ENCODE measurements at regions not wholly inside any gene's neighbourhood (a gene's known extent, or its start where the extent isn't known, plus 50 kb on each side); places are given as distances from the start of the nearest gene placed in this dataset.

GRCh38 chr7:91671245-91671644, 209.3 kb downstream of the MTERF1 start:
- H3K4me3 ChIP-seq (ENCODE audit: low read length), result no peak overlapping the region
- no peak overlapping the region for H3K4me2 ChIP-seq (ENCODE audit: low read length)
- no peak for TF ChIP-seq POLR2AphosphoS5 (IDR thresholded peaks at IDR 0.05)
- no peak for TF ChIP-seq TAF1 (IDR thresholded peaks at IDR 0.05; ENCODE audit: low read depth)
- TF ChIP-seq RAD21 (conservative IDR thresholded peaks at IDR 0.05), result no peak
- TF ChIP-seq EZH2 (IDR thresholded peaks at IDR 0.05; ENCODE audit: borderline replicate concordance, insufficient read depth, low read length, poor library complexity, severe bottlenecking), result no peak
- TF ChIP-seq SMC3 (conservative IDR thresholded peaks at IDR 0.05; ENCODE audit: poor library complexity), result no peak
- TF ChIP-seq REST (IDR thresholded peaks at IDR 0.05; ENCODE audit: borderline replicate concordance), result no peak
- no peak for TF ChIP-seq MXI1 (conservative IDR thresholded peaks at IDR 0.05; ENCODE audit: poor library complexity, severe bottlenecking)
- no peak for TF ChIP-seq EP300 (conservative IDR thresholded peaks at IDR 0.05; ENCODE audit: poor library complexity, severe bottlenecking)
- no peak for TF ChIP-seq CTCF (IDR thresholded peaks at IDR 0.05; ENCODE audit: poor library complexity, severe bottlenecking)
- H2AFZ ChIP-seq (ENCODE audit: low read depth, low read length), result no peak overlapping the region
- no peak overlapping the region for H3K27ac ChIP-seq (ENCODE audit: low read length)
- no peaks in the 10 kb centered on the region for H4K20me1 ChIP-seq (ENCODE audit: insufficient read depth)
- no peaks in the 10 kb centered on the region for H3F3A ChIP-seq (ENCODE audit: insufficient read depth, low read length, poor library complexity, severe bottlenecking)
- no peaks in the 10 kb centered on the region for H3K79me2 ChIP-seq (replicated peaks; ENCODE audit: insufficient read depth, low read length)
- no peaks in the 10 kb centered on the region for H3K9me2 ChIP-seq (ENCODE audit: insufficient read depth, low read length)
- no peak overlapping the region for H3K9ac ChIP-seq (ENCODE audit: low read length)
- no peaks in the 10 kb centered on the region for H3K27me3 ChIP-seq (ENCODE audit: insufficient read depth, low read depth, low read length)
- no peaks in the 10 kb centered on the region for H3K36me3 ChIP-seq (ENCODE audit: insufficient read depth, low read length)
- no peaks in the 10 kb centered on the region for H3K9me3 ChIP-seq (ENCODE audit: low read length)

- Histone ChIP-seq H2AFZ (ENCODE audit: low read depth, low read length) (no peak overlapping the region), H3K79me2 (replicated peaks; ENCODE audit: insufficient read depth, low read length) (no peaks in the 10 kb centered on the region), H3F3A (ENCODE audit: insufficient read depth, low read length, poor library complexity, severe bottlenecking) (no peaks in the 10 kb centered on the region), H4K20me1 (ENCODE audit: insufficient read depth) (no peaks in the 10 kb centered on the region), H3K9me2 (ENCODE audit: insufficient read depth, low read length) (no peaks in the 10 kb centered on the region), H3K27ac (ENCODE audit: low read length) (no peak overlapping the region), H3K27me3 (ENCODE audit: insufficient read depth, low read depth, low read length) (no peaks in the 10 kb centered on the region), H3K4me3 (ENCODE audit: low read length) (no peak overlapping the region), H3K4me2 (ENCODE audit: low read length) (no peak overlapping the region), H3K9me3 (ENCODE audit: low read length) (no peaks in the 10 kb centered on the region), H3K36me3 (ENCODE audit: insufficient read depth, low read length) (no peaks in the 10 kb centered on the region), H3K9ac (ENCODE audit: low read length) (no peak overlapping the region)
- TF ChIP-seq REST (IDR thresholded peaks at IDR 0.05; ENCODE audit: borderline replicate concordance) (no peak), CTCF (IDR thresholded peaks at IDR 0.05; ENCODE audit: poor library complexity, severe bottlenecking) (no peak), POLR2AphosphoS5 (IDR thresholded peaks at IDR 0.05) (no peak), EZH2 (IDR thresholded peaks at IDR 0.05; ENCODE audit: borderline replicate concordance, insufficient read depth, low read length, poor library complexity, severe bottlenecking) (no peak), RAD21 (conservative IDR thresholded peaks at IDR 0.05) (no peak), TAF1 (IDR thresholded peaks at IDR 0.05; ENCODE audit: low read depth) (no peak), EP300 (conservative IDR thresholded peaks at IDR 0.05; ENCODE audit: poor library complexity, severe bottlenecking) (no peak), SMC3 (conservative IDR thresholded peaks at IDR 0.05; ENCODE audit: poor library complexity) (no peak), MXI1 (conservative IDR thresholded peaks at IDR 0.05; ENCODE audit: poor library complexity, severe bottlenecking) (no peak)
These were observed 206.0 kb downstream of the MTERF1 start for GRCh38 chr7:91674470-91674869.

All from neural cell (in vitro differentiated cells).